ENCODE measurements at regions not wholly inside any gene's neighbourhood (a gene's known extent, or its start where the extent isn't known, plus 50 kb on each side); places are given as distances from the start of the nearest gene placed in this dataset.

DNA sequence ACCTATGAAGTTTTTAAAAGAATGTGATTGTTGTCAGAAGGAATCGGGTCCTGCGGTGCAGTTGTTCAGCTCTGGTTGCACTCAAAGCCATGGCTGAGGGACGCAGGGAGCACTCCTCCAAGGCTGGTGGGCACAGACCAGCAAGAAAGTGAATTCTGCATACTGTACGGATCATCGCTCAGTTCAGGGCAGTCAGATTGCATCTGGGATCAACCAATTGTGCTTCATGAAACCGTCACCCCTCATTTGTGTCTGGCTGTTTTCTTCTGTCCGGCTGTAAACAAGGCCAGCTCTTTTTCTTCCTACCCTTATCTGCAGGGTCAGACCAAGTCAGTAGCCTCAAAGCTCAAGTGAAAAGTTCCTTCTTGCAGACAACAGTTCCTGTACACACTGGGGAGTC, 478.3 kb downstream of the TFAP2A start:
- ATAC-seq (ENCODE audit: low FRiP score) (no peak), DNase-seq (no peak)
- no peaks in the 10 kb centered on the region for H3K9me3 ChIP-seq (ENCODE audit: control insufficient read depth, low read length)
- no peak overlapping the region for H3K27ac ChIP-seq (ENCODE audit: low read depth in 1 of 2, low read length in 2 of 2)
- no peaks in the 10 kb centered on the region for H3K36me3 ChIP-seq (ENCODE audit: control insufficient read depth in 1 of 2, insufficient read depth in 2 of 2, low read length in 1 of 2)
- H3K27me3 ChIP-seq (ENCODE audit: control insufficient read depth in 1 of 2, insufficient read depth in 2 of 2, low read length in 1 of 2): no peaks in the 10 kb centered on the region
- intact Hi-C loops (cut with DNase I): no loop called here
- H3K4me1 ChIP-seq (ENCODE audit: control insufficient read depth in 1 of 2, insufficient read depth in 2 of 2, low read length in 2 of 2): no peaks in the 10 kb centered on the region
- H3K4me3 ChIP-seq (ENCODE audit: low read length in 2 of 2): no peak overlapping the region
- WGBS, 2 donors: 37 to 48% methylated on average over 7 of the region's 7 CpGs

DNA sequence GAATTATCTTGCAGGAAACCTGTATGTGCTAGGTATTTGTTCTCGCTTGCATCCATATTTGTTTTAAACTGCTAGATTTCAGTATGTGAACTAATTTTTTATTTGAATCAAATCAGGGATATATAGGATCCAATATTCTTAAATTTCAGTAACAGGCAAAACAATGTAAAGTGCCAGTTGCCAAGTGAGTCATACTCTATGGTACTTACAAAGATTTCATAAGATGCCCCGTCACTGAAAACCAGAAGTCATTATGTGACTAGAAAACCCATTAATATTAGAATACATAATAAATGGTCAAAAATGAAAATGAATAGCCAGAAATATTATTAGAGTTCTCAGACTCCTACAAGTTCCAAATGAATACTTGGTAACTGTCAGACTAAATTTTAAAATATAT, 481.2 kb downstream of the TFAP2A start:
- no peaks in the 10 kb centered on the region for H3K9me3 ChIP-seq (ENCODE audit: control insufficient read depth, low read length)
- H3K4me1 ChIP-seq (ENCODE audit: control insufficient read depth in 1 of 2, insufficient read depth in 2 of 2, low read length in 2 of 2): no peaks in the 10 kb centered on the region
- no peak for ATAC-seq (ENCODE audit: low FRiP score)
- no peak overlapping the region for H3K4me3 ChIP-seq (ENCODE audit: low read length in 2 of 2)
- no peak for DNase-seq
- WGBS, 2 donors: 63 to 68% methylated on average over 2 of the region's 2 CpGs
- intact Hi-C loops (cut with DNase I): no loop called here
- no peak overlapping the region for H3K27ac ChIP-seq (ENCODE audit: low read depth in 1 of 2, low read length in 2 of 2)
- H3K27me3 ChIP-seq (ENCODE audit: control insufficient read depth in 1 of 2, insufficient read depth in 2 of 2, low read length in 1 of 2): no peaks in the 10 kb centered on the region
- H3K36me3 ChIP-seq (ENCODE audit: control insufficient read depth in 1 of 2, insufficient read depth in 2 of 2, low read length in 1 of 2): no peaks in the 10 kb centered on the region

GRCh38 chr6:9927275-9927674, 487.6 kb downstream of the TFAP2A start:
- WGBS, 2 donors: 90 to 95% methylated on average over 1 of the region's 1 CpG

DNA sequence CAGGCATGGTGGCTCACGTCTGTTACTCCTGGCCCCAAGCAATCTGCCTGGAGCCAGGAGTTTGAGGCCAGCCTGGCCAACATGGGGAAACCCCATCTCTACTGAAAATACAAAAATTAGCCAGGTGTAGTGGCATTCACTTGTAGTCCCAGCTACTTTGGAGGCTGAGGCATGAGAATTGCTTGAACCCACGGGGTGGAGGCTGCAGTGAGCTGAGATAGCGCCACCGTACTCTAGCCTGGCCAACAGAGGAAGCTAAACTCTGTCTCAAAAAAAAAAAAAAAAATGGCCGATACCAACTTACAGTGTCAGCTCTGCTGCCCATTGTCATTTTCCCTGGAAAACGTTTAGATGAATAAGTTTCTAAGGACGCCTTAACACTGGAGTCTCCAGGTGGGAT, 489.9 kb downstream of the TFAP2A start:
- no peak for DNase-seq

More at GRCh38 chr6:9927275-9927674, 487.6 kb downstream of the TFAP2A start:
- Histone ChIP-seq H3K27me3 (ENCODE audit: control insufficient read depth in 1 of 2, insufficient read depth in 2 of 2, low read length in 1 of 2) (no peaks in the 10 kb centered on the region), H3K36me3 (ENCODE audit: control insufficient read depth in 1 of 2, insufficient read depth in 2 of 2, low read length in 1 of 2) (no peaks in the 10 kb centered on the region), H3K27ac (ENCODE audit: low read depth in 1 of 2, low read length in 2 of 2) (no peak overlapping the region), H3K4me1 (ENCODE audit: control insufficient read depth in 1 of 2, insufficient read depth in 2 of 2, low read length in 2 of 2) (no peaks in the 10 kb centered on the region), H3K4me3 (ENCODE audit: low read length in 2 of 2) (no peak overlapping the region), H3K9me3 (ENCODE audit: control insufficient read depth, low read length) (peaks cover 2% of the 10 kb centered on the region)
- intact Hi-C loops (cut with DNase I): no loop called here
- DNase-seq (no peak), ATAC-seq (ENCODE audit: low FRiP score) (no peak)

DNA sequence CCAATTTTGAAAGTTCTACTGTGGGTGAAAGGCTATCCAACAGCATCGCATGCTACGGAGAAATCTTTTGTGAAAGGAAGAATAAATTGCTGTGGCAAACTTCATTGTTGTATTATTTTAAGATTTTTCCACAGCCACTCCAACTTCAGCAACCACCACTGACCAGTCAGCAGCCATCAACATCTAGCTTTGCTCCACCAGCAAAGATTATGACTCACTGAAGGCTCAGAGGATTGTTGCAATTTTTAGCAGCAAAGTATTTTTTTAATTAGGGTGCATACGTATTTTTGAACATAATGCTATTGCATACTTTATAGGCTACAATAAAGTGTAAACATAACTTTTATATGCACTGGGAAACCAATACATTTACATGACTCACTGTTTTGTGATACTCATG, 493.5 kb downstream of the TFAP2A start:
- H3K4me1 ChIP-seq (ENCODE audit: control insufficient read depth in 1 of 2, insufficient read depth in 2 of 2, low read length in 2 of 2): no peaks in the 10 kb centered on the region
- no peak overlapping the region for H3K4me3 ChIP-seq (ENCODE audit: low read length in 2 of 2)
- no peaks in the 10 kb centered on the region for H3K27me3 ChIP-seq (ENCODE audit: control insufficient read depth in 1 of 2, insufficient read depth in 2 of 2, low read length in 1 of 2)
- intact Hi-C loops (cut with DNase I): no loop called here
- peaks cover 4% of the 10 kb centered on the region for H3K9me3 ChIP-seq (ENCODE audit: control insufficient read depth, low read length)
- no peak for ATAC-seq (ENCODE audit: low FRiP score)
- no peaks in the 10 kb centered on the region for H3K36me3 ChIP-seq (ENCODE audit: control insufficient read depth in 1 of 2, insufficient read depth in 2 of 2, low read length in 1 of 2)
- no peak for DNase-seq
- H3K27ac ChIP-seq (ENCODE audit: low read depth in 1 of 2, low read length in 2 of 2): no peak overlapping the region
- WGBS, 2 donors: 63 to 72% methylated on average over 3 of the region's 3 CpGs

More for the DNA sequence above, 489.9 kb downstream of the TFAP2A start:
- H3K27ac ChIP-seq (ENCODE audit: low read depth in 1 of 2, low read length in 2 of 2): no peak overlapping the region
- WGBS, 2 donors: 80 to 83% methylated on average over 7 of the region's 7 CpGs
- no peak overlapping the region for H3K4me3 ChIP-seq (ENCODE audit: low read length in 2 of 2)
- H3K27me3 ChIP-seq (ENCODE audit: control insufficient read depth in 1 of 2, insufficient read depth in 2 of 2, low read length in 1 of 2): no peaks in the 10 kb centered on the region
- intact Hi-C loops (cut with DNase I): no loop called here
- H3K36me3 ChIP-seq (ENCODE audit: control insufficient read depth in 1 of 2, insufficient read depth in 2 of 2, low read length in 1 of 2): no peaks in the 10 kb centered on the region
- H3K9me3 ChIP-seq (ENCODE audit: control insufficient read depth, low read length): peaks cover 4% of the 10 kb centered on the region
- ATAC-seq (ENCODE audit: low FRiP score): no peak
- H3K4me1 ChIP-seq (ENCODE audit: control insufficient read depth in 1 of 2, insufficient read depth in 2 of 2, low read length in 2 of 2): no peaks in the 10 kb centered on the region

- intact Hi-C loops (cut with DNase I): no loop called here
- no peaks in the 10 kb centered on the region for H3K36me3 ChIP-seq (ENCODE audit: control insufficient read depth in 1 of 2, insufficient read depth in 2 of 2, low read length in 1 of 2)
- no peak overlapping the region for H3K27ac ChIP-seq (ENCODE audit: low read depth in 1 of 2, low read length in 2 of 2)
- peaks cover 0 to 1% of the 10 kb centered on the region in 2 donors for H3K27me3 ChIP-seq (ENCODE audit: control insufficient read depth in 1 of 2, insufficient read depth in 2 of 2, low read length in 1 of 2)
- no peaks in the 10 kb centered on the region for H3K4me1 ChIP-seq (ENCODE audit: control insufficient read depth in 1 of 2, insufficient read depth in 2 of 2, low read length in 2 of 2)
- DNase-seq (no peak), ATAC-seq (ENCODE audit: low FRiP score) (no peak)
- 81 to 86% methylated on average over 5 of the region's 5 CpGs for WGBS, 2 donors
- no peaks in the 10 kb centered on the region for H3K9me3 ChIP-seq (ENCODE audit: control insufficient read depth, low read length)
- no peak overlapping the region for H3K4me3 ChIP-seq (ENCODE audit: low read length in 2 of 2)
These were observed 499.9 kb downstream of the TFAP2A start for GRCh38 chr6:9914951-9915350.

DNA sequence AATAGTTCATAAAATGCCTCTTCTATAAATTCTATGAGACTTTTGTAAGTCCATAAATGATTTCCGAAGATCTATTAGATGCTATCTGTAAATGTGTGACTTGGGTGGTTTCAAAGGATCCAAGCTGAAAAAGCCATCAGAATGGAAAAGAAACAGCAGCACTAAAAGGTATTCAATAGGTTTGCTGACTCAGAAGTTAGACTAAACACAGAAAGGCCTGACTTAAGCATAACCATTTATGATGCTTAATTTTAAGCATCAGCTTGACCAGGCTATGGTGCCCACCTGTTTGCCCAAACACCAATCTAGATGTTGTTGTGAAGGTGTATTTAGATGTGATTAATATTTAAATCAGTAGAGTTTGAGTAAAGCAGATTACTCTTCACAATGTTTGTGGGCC, 513.5 kb downstream of the TFAP2A start:
- intact Hi-C loops (cut with DNase I): no loop called here
- Histone ChIP-seq H3K4me1 (ENCODE audit: control insufficient read depth in 1 of 2, insufficient read depth in 2 of 2, low read length in 2 of 2) (no peaks in the 10 kb centered on the region), H3K27ac (ENCODE audit: low read depth in 1 of 2, low read length in 2 of 2) (no peak overlapping the region), H3K27me3 (ENCODE audit: control insufficient read depth in 1 of 2, insufficient read depth in 2 of 2, low read length in 1 of 2) (peaks cover 0 to 2% of the 10 kb centered on the region in 2 donors), H3K36me3 (ENCODE audit: control insufficient read depth in 1 of 2, insufficient read depth in 2 of 2, low read length in 1 of 2) (no peaks in the 10 kb centered on the region), H3K4me3 (ENCODE audit: low read length in 2 of 2) (no peak overlapping the region), H3K9me3 (ENCODE audit: control insufficient read depth, low read length) (no peaks in the 10 kb centered on the region)
- 81 to 94% methylated on average over 1 of the region's 1 CpG for WGBS, 2 donors
- DNase-seq: no peak
- no peak for ATAC-seq (ENCODE audit: low FRiP score)

DNA sequence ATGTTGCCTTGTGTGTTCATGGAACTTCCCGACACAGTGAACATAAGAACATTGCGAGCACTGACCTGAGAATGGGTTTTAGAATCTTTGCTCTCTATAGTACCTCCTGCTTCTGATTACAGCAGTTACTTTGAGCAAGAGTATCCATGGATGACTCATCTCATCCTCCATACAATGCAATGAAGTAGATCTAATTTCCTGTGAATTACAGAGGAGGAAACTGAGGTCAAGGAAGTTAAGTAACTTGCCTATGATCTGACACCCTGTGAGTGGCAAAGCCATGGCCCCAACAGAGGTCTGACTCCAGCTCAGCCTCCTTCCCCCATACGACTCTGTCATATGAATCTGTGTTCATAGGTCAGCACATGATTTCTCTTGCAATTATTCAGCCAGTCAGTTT, 518.1 kb downstream of the TFAP2A start:
- intact Hi-C loops (cut with DNase I): no loop called here
- no peak overlapping the region for H3K27ac ChIP-seq (ENCODE audit: low read depth in 1 of 2, low read length in 2 of 2)
- peaks cover 0 to 2% of the 10 kb centered on the region in 2 donors for H3K27me3 ChIP-seq (ENCODE audit: control insufficient read depth in 1 of 2, insufficient read depth in 2 of 2, low read length in 1 of 2)
- peaks cover 3% of the 10 kb centered on the region for H3K9me3 ChIP-seq (ENCODE audit: control insufficient read depth, low read length)
- H3K4me1 ChIP-seq (ENCODE audit: control insufficient read depth in 1 of 2, insufficient read depth in 2 of 2, low read length in 2 of 2): no peaks in the 10 kb centered on the region
- no peak for ATAC-seq (ENCODE audit: low FRiP score)
- WGBS, 2 donors: 78% methylated on average over 3 of the region's 3 CpGs
- DNase-seq: no peak
- no peaks in the 10 kb centered on the region for H3K36me3 ChIP-seq (ENCODE audit: control insufficient read depth in 1 of 2, insufficient read depth in 2 of 2, low read length in 1 of 2)
- H3K4me3 ChIP-seq (ENCODE audit: low read length in 2 of 2): no peak overlapping the region

DNA sequence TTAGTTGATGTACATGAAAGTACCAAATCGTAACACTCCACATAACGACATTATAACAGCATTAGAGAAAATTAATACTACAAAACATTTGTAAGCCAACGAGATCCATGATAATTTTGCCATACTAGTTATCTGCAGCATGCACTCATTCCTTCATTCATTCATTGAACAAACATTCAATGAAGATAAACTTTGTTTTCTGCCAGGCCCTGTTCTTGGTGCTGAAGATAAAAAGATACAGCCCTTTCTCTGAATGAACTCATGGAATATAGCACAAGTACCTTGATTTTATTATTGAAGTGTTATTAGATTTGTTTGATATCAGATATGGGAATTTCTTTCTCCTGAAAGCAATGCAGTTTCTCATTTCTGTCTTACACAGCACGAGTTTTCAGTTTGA, 524.0 kb downstream of the TFAP2A start:
- Histone ChIP-seq H3K36me3 (ENCODE audit: control insufficient read depth in 1 of 2, insufficient read depth in 2 of 2, low read length in 1 of 2) (no peaks in the 10 kb centered on the region), H3K4me1 (ENCODE audit: control insufficient read depth in 1 of 2, insufficient read depth in 2 of 2, low read length in 2 of 2) (no peaks in the 10 kb centered on the region), H3K27ac (ENCODE audit: low read depth in 1 of 2, low read length in 2 of 2) (no peak overlapping the region), H3K4me3 (ENCODE audit: low read length in 2 of 2) (no peak overlapping the region), H3K27me3 (ENCODE audit: control insufficient read depth in 1 of 2, insufficient read depth in 2 of 2, low read length in 1 of 2) (no peaks in the 10 kb centered on the region), H3K9me3 (ENCODE audit: control insufficient read depth, low read length) (peaks cover 3% of the 10 kb centered on the region)
- ATAC-seq (ENCODE audit: low FRiP score) (no peak), DNase-seq (no peak)
- WGBS, 2 donors: 74 to 79% methylated on average over 4 of the region's 4 CpGs
- intact Hi-C loops (cut with DNase I): no loop called here
